K562 (cell line): ENCODE measurements at regions not wholly inside any gene's neighbourhood (a gene's known extent, or its start where the extent isn't known, plus 50 kb on each side); places are given as distances from the start of the nearest gene placed in this dataset.

ENCODE experiments used
- ATAC-seq: fragments of 200-7000 bp; cut with Tn5 transposase; 3 replicates; pipeline ENCODE4 v1.9.1; 2020; ENCODE audit warnings: moderate library complexity
- BruUV-seq: library from RNA; stranded (reverse); fragments of 400-500 nt; replicated peaks from 2 replicates; lab custom pipeline; 2021; lab: Mats Ljungman, UMichigan
- CTCF ChIA-PET: fragments of 300-600 bp; formaldehyde crosslinking; extraction: SDS; loops from one replicate; lab custom pipeline; 2021; ENCODE audit warnings: low intra/inter-chr PET ratio; lab: Yijun Ruan, JAX
- POLR2A ChIA-PET: fragments of 300-600, 350-650 bp; sonication (Branson Sonifier 250); formaldehyde crosslinking; extraction: SDS; loops from one replicate; lab custom pipeline; 2021; ENCODE audit warnings: antibody characterized with exemption, inconsistent platforms; lab: Yijun Ruan, JAX
- DNase-seq, 4 experiments: peaks; one replicate each; pipeline versions ENCODE4 v3.0.0 to v3.0.0-alpha.2; 2011 to 2018; ENCODE audit warnings: low spot score in 3 of 4, mixed read lengths in 3 of 4; ENCODE audit errors: extremely low read depth in 1 of 4
- FAIRE-seq: peaks from 2 replicates; lab custom pipeline; 2011; peaks lifted over from hg19 to GRCh38; lab: Jason Lieb, UNC
- H2AFZ ChIP-seq: 2 replicates; pipeline ENCODE4 v1.6.0; 2011; ENCODE audit warnings: low read depth, low read length, control low read depth, inconsistent platforms
- H3K27ac ChIP-seq: fragments of 200-600 bp; 3 replicates; pipeline ENCODE4 v1.8.0; 2011; ENCODE audit warnings: low read depth, mild to moderate bottlenecking, control low read depth, inconsistent platforms, low read length, moderate library complexity, mixed read lengths; ENCODE audit errors: extremely low read depth
- H3K27me3 ChIP-seq, 2 experiments: fragments of 300-600 bp in 1 of 2; 2 replicates in 1 of 2; 3 replicates in 1 of 2; pipeline versions ENCODE4 v1.6.0 to v1.8.0; 2011; ENCODE audit warnings: inconsistent platforms in 2 of 2, low read length in 2 of 2, mild to moderate bottlenecking in 1 of 2, mixed read lengths in 1 of 2, moderate library complexity in 1 of 2; ENCODE audit not compliant: control insufficient read depth in 2 of 2, insufficient read depth in 2 of 2
- H3K36me3 ChIP-seq: fragments of 300-600 bp; 3 replicates; pipeline ENCODE4 v1.8.0; 2011; ENCODE audit warnings: mild to moderate bottlenecking, low read length, inconsistent platforms; ENCODE audit not compliant: control insufficient read depth, insufficient read depth
- H3K4me1 ChIP-seq, 2 experiments: fragments of 200-600 bp in 1 of 2; replicated peaks in 1 of 2; 2 replicates in 1 of 2; 3 replicates in 1 of 2; pipeline versions ENCODE4 v1.5.1 to v1.8.0; 2011; ENCODE audit warnings: inconsistent platforms in 2 of 2, low read length in 2 of 2, mild to moderate bottlenecking in 1 of 2, mixed read lengths in 1 of 2, moderate library complexity in 1 of 2; ENCODE audit not compliant: control insufficient read depth in 2 of 2, insufficient read depth in 2 of 2
- H3K4me2 ChIP-seq: 2 replicates; pipeline ENCODE4 v1.6.1; 2011; ENCODE audit warnings: low read length, control low read depth, inconsistent platforms, mixed read lengths; ENCODE audit not compliant: insufficient read depth
- H3K4me3 ChIP-seq: fragments of 200-600 bp; sonication (generic), shearing (Covaris generic); 2 replicates; pipeline ENCODE4 v1.5.1; 2016; ENCODE audit warnings: control low read depth, inconsistent platforms
- H3K79me2 ChIP-seq: fragments of 200-600 bp; 3 replicates; pipeline ENCODE4 v1.8.0; 2011; ENCODE audit warnings: low read length, inconsistent platforms; ENCODE audit not compliant: control insufficient read depth, insufficient read depth
- H3K9ac ChIP-seq, 2 experiments: 2 replicates each; pipeline versions ENCODE4 v1.6.0 to v1.6.1; 2011; ENCODE audit warnings: low read depth in 2 of 2, low read length in 2 of 2, control low read depth in 1 of 2, inconsistent platforms in 1 of 2, mild to moderate bottlenecking in 1 of 2, mixed read lengths in 1 of 2; ENCODE audit not compliant: insufficient read depth in 1 of 2
- H3K9me1 ChIP-seq: one replicate; pipeline ENCODE4 v1.6.0; 2011; ENCODE audit warnings: inconsistent platforms, mild to moderate bottlenecking, low read length, moderate library complexity; ENCODE audit not compliant: control insufficient read depth, insufficient read depth
- H3K9me3 ChIP-seq: replicated peaks from 2 replicates; pipeline ENCODE4 v1.5.1; 2011; ENCODE audit warnings: low read depth, low read length, inconsistent platforms; ENCODE audit not compliant: control insufficient read depth, insufficient read depth
- H4K20me1 ChIP-seq: replicated peaks from 2 replicates; pipeline ENCODE4 v1.6.1; 2011; ENCODE audit warnings: low read length, inconsistent platforms, mixed read lengths; ENCODE audit not compliant: control insufficient read depth, insufficient read depth
- ARID2 ChIP-seq: fragments of 450-650 bp; IDR thresholded peaks from 2 replicates; pipeline ENCODE4 v1.6.1; 2017; ENCODE audit warnings: antibody characterized with exemption, mild to moderate bottlenecking
- ELF4 ChIP-seq: fragments of 450-650 bp; formaldehyde crosslinking; IDR thresholded peaks from 2 replicates; pipeline ENCODE4 v1.4.0; 2022; ENCODE audit warnings: missing genetic modification characterization
- GTF2F1 ChIP-seq: IDR thresholded peaks from 2 replicates; pipeline ENCODE4 v1.6.1; 2011; ENCODE audit warnings: low read depth, low read length, improper control_type of control experiment
- KDM2B ChIP-seq: fragments of 250-450 bp; sonication (Bioruptor Pico); IDR thresholded peaks from 2 replicates; pipeline ENCODE4 v1.8.0; 2021; ENCODE audit warnings: mild to moderate bottlenecking, moderate library complexity
- MCM2 ChIP-seq: fragments of 450-650 bp; IDR thresholded peaks from 2 replicates; pipeline ENCODE4 v1.6.1; 2017; ENCODE audit warnings: low read depth, mild to moderate bottlenecking
- MEIS2 ChIP-seq: fragments of 450-650 bp; IDR thresholded peaks from 2 replicates; pipeline ENCODE4 v1.6.1; 2014; ENCODE audit warnings: mild to moderate bottlenecking; ENCODE audit not compliant: partially characterized antibody
- TBP ChIP-seq: optimal IDR thresholded peaks from 2 replicates; pipeline ENCODE3; 2011; ENCODE audit warnings: low read depth, low read length, improper control_type of control experiment
- THAP7 ChIP-seq: fragments of 250-450 bp; sonication (Bioruptor Pico); IDR thresholded peaks from 2 replicates; pipeline ENCODE4 v1.5.0; 2021
- TRIM25 ChIP-seq: fragments of 450-650 bp; IDR thresholded peaks from 2 replicates; pipeline ENCODE4 v1.7.0; 2016; ENCODE audit warnings: borderline replicate concordance
- XRCC3 ChIP-seq: fragments of 450-650 bp; IDR thresholded peaks from 2 replicates; pipeline ENCODE4 v1.6.1; 2017; ENCODE audit warnings: mild to moderate bottlenecking, moderate library complexity
- WGBS: fragments of 100-300 bp; shearing (Covaris generic); methylation state at CpG from one replicate; pipeline ENCODE4 v1.1.6; 2016; ENCODE audit warnings: low coverage, mixed read lengths; ENCODE audit not compliant: insufficient coverage; ENCODE audit errors: missing lambda C conversion rate; 5-methylcytosine and 5-hydroxymethylcytosine counted together
- in situ Hi-C: fragments of 300-500 bp; cut with MboI; formaldehyde crosslinking; loops from 4 replicates; pipeline ENCODE4 v1.15.0; 2018; ENCODE audit warnings: inconsistent platforms, mixed read lengths
- intact Hi-C: fragments of 100-400 bp; cut with micrococcal nuclease; formaldehyde crosslinking; loops from 2 replicates; pipeline ENCODE4 v1.14.2; 2022
- TF ChIP-seq, protein P1 (sequence below): fragments of 250-450 bp; sonication (Bioruptor Pico); IDR thresholded peaks from 2 replicates; pipeline ENCODE4 v1.5.0; 2022; ENCODE audit warnings: mild to moderate bottlenecking
- TF ChIP-seq, protein P2 (sequence below): fragments of 250-450 bp; sonication (Bioruptor Pico); IDR thresholded peaks from 2 replicates; pipeline ENCODE4 v1.8.0; 2021; ENCODE audit warnings: mild to moderate bottlenecking, moderate library complexity

DNA sequence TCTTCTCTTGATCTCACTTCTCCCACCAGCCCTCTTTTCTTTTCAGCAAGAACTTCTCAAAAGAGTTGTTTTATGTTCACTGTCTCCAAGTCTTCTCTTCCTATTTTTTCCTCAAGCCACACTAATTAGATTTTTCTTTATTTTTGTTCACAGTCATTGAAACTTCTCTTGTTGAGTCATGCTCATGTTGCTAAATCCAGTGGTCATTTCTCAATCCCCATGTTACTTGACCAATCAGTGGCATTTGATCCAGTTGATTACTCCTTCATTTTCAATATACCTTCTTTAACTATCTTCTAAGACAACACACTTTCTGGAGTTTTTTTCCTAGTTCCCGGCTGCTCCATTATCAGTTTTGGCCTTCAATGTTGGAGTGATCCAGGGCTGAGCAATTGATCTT is 103.1 kb upstream of the LSM6 start:
- DNase-seq, result no peak
- H2AFZ ChIP-seq, result no peak overlapping the region
- no peaks in the 10 kb centered on the region for H3K36me3 ChIP-seq
- no peak overlapping the region for H3K9ac ChIP-seq
- H3K9me3 ChIP-seq, result no peaks in the 10 kb centered on the region
- H3K27me3 ChIP-seq, result no peaks in the 10 kb centered on the region
- no peaks in the 10 kb centered on the region for H4K20me1 ChIP-seq
- ATAC-seq, result no peak
- no peak overlapping the region for H3K27ac ChIP-seq
- in situ Hi-C loops, result no loop called here
- TF ChIP-seq, protein P1, sequence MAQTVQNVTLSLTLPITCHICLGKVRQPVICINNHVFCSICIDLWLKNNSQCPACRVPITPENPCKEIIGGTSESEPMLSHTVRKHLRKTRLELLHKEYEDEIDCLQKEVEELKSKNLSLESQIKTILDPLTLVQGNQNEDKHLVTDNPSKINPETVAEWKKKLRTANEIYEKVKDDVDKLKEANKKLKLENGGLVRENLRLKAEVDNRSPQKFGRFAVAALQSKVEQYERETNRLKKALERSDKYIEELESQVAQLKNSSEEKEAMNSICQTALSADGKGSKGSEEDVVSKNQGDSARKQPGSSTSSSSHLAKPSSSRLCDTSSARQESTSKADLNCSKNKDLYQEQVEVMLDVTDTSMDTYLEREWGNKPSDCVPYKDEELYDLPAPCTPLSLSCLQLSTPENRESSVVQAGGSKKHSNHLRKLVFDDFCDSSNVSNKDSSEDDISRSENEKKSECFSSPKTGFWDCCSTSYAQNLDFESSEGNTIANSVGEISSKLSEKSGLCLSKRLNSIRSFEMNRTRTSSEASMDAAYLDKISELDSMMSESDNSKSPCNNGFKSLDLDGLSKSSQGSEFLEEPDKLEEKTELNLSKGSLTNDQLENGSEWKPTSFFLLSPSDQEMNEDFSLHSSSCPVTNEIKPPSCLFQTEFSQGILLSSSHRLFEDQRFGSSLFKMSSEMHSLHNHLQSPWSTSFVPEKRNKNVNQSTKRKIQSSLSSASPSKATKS (CRISPR knock-in tag), result no peak
- TF ChIP-seq MEIS2 (no peak), MCM2 (no peak), GTF2F1 (no peak), TBP (no peak), ARID2 (no peak), THAP7 (CRISPR knock-in tag) (no peak), XRCC3 (no peak), ELF4 (CRISPR knock-in tag) (no peak), TRIM25 (no peak), KDM2B (CRISPR knock-in tag) (no peak)
- TF ChIP-seq, protein P2, sequence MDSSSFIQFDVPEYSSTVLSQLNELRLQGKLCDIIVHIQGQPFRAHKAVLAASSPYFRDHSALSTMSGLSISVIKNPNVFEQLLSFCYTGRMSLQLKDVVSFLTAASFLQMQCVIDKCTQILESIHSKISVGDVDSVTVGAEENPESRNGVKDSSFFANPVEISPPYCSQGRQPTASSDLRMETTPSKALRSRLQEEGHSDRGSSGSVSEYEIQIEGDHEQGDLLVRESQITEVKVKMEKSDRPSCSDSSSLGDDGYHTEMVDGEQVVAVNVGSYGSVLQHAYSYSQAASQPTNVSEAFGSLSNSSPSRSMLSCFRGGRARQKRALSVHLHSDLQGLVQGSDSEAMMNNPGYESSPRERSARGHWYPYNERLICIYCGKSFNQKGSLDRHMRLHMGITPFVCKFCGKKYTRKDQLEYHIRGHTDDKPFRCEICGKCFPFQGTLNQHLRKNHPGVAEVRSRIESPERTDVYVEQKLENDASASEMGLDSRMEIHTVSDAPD (CRISPR knock-in tag), result no peak
- TF ChIP-seq, all 486 proteins: peak for 0
- Histone ChIP-seq H3K4me1 (no peaks in the 10 kb centered on the region), H3K4me2 (no peak overlapping the region), H3K4me3 (no peak overlapping the region), H3K79me2 (no peaks in the 10 kb centered on the region), H3K9me1 (no peaks in the 10 kb centered on the region)
- BruUV-seq, result no TSS peak
- 0% methylated on average over 1 of the region's 1 CpG for WGBS
- POLR2A ChIA-PET, result no interaction called here
- intact Hi-C loops, result no loop called here
- no peak for FAIRE-seq
- CTCF ChIA-PET, result no interaction called here
